ENCODE measurements at regions not wholly inside any gene's neighbourhood (a gene's known extent, or its start where the extent isn't known, plus 50 kb on each side); places are given as distances from the start of the nearest gene placed in this dataset.

DNA sequence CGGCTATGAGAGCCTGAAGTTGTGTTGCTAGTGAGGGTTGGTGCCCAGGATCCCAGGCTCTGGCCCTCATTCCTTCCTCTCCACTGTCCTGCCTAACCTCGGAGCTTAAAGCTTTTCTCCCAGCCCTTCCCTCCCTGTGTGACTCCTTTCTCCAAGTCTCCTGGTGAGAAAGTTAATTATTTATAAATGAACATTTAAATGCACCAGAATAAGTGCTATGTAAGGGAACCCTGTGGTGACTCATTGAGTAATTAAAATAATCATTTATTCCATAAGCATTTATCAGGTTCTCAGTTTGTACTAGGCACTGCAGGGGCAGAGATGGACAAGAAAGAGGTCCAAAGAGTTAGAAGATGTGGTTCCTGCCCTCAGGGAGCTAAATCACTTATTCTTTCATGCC lies 89.1 kb upstream of the ISX start:
- no peak overlapping the region for H3K9ac ChIP-seq (ENCODE audit: insufficient read depth, low read depth, low read length)
- peaks cover 2 to 11% of the 10 kb centered on the region in 2 experiments; a peak in 1 of 5 replicates for H3K27me3 ChIP-seq (ENCODE audit: control insufficient read depth in 1 of 2, insufficient read depth in 2 of 2, low read length in 2 of 2)
- H3K36me3 ChIP-seq (replicated peaks in 1 of 2; ENCODE audit: control insufficient read depth in 1 of 2, insufficient read depth in 2 of 2, low read length in 2 of 2), result no peaks in the 10 kb centered on the region
- in situ Hi-C loops (cut with HindIII; ENCODE audit: extremely low pct_ligation_motif_present, low pct_unique_long_range_greater_than_20kb) (loop anchor here (25.0 kb wide), 1 partner anchor 565 kb away; no protein-coding TSS in a partner anchor), intact Hi-C loops (cut with micrococcal nuclease; ENCODE audit: unreplicated experiment) (no loop called here)
- WGBS (ENCODE audit: low lambda C conversion rate), result 6% methylated on average over 2 of the region's 2 CpGs
- H3K79me2 ChIP-seq (ENCODE audit: insufficient read depth, low read length), result no peaks in the 10 kb centered on the region
- H3K4me2 ChIP-seq (ENCODE audit: low read depth, low read length), result no peak overlapping the region
- no peak overlapping the region for H3K27ac ChIP-seq (ENCODE audit: extremely low read length, insufficient read depth, low read length)
- BruUV-seq (replicated peaks), result no TSS peak
- DNase-seq (ENCODE audit: low spot score), result no peak
- ChIA-PET POLR2A (no interaction called here), CTCF (ENCODE audit: low intra/inter-chr PET ratio, low total read pairs) (no interaction called here)
- no peak overlapping the region for H2AFZ ChIP-seq (ENCODE audit: low read length)
- no peak for FAIRE-seq
- H3K4me1 ChIP-seq (ENCODE audit: insufficient read depth, low read length), result no peaks in the 10 kb centered on the region
- no peak for ATAC-seq
- no peaks in the 10 kb centered on the region for H4K20me1 ChIP-seq (ENCODE audit: insufficient read depth, low read length)
- H3K9me3 ChIP-seq (ENCODE audit: low read length), result no peaks in the 10 kb centered on the region
- no peak overlapping the region for H3K4me3 ChIP-seq (replicated peaks in 1 of 3; ENCODE audit: insufficient read depth in 1 of 3, low read depth in 2 of 3, low read length in 3 of 3)
- TF ChIP-seq, protein P1, sequence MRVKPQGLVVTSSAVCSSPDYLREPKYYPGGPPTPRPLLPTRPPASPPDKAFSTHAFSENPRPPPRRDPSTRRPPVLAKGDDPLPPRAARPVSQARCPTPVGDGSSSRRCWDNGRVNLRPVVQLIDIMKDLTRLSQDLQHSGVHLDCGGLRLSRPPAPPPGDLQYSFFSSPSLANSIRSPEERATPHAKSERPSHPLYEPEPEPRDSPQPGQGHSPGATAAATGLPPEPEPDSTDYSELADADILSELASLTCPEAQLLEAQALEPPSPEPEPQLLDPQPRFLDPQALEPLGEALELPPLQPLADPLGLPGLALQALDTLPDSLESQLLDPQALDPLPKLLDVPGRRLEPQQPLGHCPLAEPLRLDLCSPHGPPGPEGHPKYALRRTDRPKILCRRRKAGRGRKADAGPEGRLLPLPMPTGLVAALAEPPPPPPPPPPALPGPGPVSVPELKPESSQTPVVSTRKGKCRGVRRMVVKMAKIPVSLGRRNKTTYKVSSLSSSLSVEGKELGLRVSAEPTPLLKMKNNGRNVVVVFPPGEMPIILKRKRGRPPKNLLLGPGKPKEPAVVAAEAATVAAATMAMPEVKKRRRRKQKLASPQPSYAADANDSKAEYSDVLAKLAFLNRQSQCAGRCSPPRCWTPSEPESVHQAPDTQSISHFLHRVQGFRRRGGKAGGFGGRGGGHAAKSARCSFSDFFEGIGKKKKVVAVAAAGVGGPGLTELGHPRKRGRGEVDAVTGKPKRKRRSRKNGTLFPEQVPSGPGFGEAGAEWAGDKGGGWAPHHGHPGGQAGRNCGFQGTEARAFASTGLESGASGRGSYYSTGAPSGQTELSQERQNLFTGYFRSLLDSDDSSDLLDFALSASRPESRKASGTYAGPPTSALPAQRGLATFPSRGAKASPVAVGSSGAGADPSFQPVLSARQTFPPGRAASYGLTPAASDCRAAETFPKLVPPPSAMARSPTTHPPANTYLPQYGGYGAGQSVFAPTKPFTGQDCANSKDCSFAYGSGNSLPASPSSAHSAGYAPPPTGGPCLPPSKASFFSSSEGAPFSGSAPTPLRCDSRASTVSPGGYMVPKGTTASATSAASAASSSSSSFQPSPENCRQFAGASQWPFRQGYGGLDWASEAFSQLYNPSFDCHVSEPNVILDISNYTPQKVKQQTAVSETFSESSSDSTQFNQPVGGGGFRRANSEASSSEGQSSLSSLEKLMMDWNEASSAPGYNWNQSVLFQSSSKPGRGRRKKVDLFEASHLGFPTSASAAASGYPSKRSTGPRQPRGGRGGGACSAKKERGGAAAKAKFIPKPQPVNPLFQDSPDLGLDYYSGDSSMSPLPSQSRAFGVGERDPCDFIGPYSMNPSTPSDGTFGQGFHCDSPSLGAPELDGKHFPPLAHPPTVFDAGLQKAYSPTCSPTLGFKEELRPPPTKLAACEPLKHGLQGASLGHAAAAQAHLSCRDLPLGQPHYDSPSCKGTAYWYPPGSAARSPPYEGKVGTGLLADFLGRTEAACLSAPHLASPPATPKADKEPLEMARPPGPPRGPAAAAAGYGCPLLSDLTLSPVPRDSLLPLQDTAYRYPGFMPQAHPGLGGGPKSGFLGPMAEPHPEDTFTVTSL (CRISPR knock-in tag; IDR thresholded peaks at IDR 0.05; ENCODE audit: borderline replicate concordance), result no peak
- TF ChIP-seq SMYD3 (CRISPR knock-in tag; IDR thresholded peaks at IDR 0.05) (no peak), FOXK2 (IDR thresholded peaks at IDR 0.05) (no peak)

DNA sequence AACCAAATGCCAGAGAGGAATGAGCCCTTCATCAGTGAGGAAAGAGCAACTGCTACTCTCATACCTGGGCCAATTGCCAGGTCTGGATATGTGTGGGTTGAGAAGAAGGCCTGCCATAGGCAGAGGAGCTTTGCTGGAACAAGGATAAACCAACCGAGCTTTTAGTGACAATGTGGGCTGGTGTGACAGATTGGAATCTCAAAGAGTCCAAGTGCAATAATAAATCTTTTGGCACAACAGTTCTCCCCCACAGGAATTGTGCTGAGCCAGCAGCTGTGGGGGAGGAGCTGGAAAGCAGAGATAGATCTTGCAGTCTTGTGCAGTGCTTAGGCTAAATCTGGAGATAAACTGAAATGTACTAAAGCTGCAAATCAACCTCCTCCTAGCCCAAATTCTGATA lies 79.4 kb upstream of the ISX start:
- Histone ChIP-seq H2AFZ (ENCODE audit: low read length) (no peak overlapping the region), H3K4me3 (replicated peaks in 1 of 3; ENCODE audit: insufficient read depth in 1 of 3, low read depth in 2 of 3, low read length in 3 of 3) (no peak overlapping the region), H3K9ac (ENCODE audit: insufficient read depth, low read depth, low read length) (no peak overlapping the region), H3K27ac (ENCODE audit: extremely low read length, insufficient read depth, low read length) (no peak overlapping the region), H3K4me2 (ENCODE audit: low read depth, low read length) (no peak overlapping the region), H3K27me3 (ENCODE audit: control insufficient read depth in 1 of 2, insufficient read depth in 2 of 2, low read length in 2 of 2) (peaks cover 0 to 14% of the 10 kb centered on the region in 2 experiments; a peak in 2 of 5 replicates), H3K79me2 (ENCODE audit: insufficient read depth, low read length) (no peaks in the 10 kb centered on the region), H3K4me1 (ENCODE audit: insufficient read depth, low read length) (no peaks in the 10 kb centered on the region), H4K20me1 (ENCODE audit: insufficient read depth, low read length) (no peaks in the 10 kb centered on the region), H3K36me3 (replicated peaks in 1 of 2; ENCODE audit: control insufficient read depth in 1 of 2, insufficient read depth in 2 of 2, low read length in 2 of 2) (no peaks in the 10 kb centered on the region), H3K9me3 (ENCODE audit: low read length) (peaks cover 4% of the 10 kb centered on the region; the same call in 1 of the 2 replicates)
- intact Hi-C loops (cut with micrococcal nuclease; ENCODE audit: unreplicated experiment), result no loop called here
- POLR2A ChIA-PET, result no interaction called here
- ATAC-seq (no peak), FAIRE-seq (no peak), DNase-seq (ENCODE audit: low spot score) (no peak)
- TF ChIP-seq ZNF547 (CRISPR knock-in tag; IDR thresholded peaks at IDR 0.05) (no peak), MAFK (conservative IDR thresholded peaks at IDR 0.05 in 1 of 2, IDR thresholded peaks at IDR 0.05 in 1 of 2; ENCODE audit: low read length in 2 of 2) (peak; percentile 21 to 58; a peak in 2 of 4 replicates), ZNF24 (IDR thresholded peaks at IDR 0.05) (no peak), KDM5B (CRISPR knock-in tag; IDR thresholded peaks at IDR 0.05; ENCODE audit: borderline replicate concordance) (no peak), MAFF (IDR thresholded peaks at IDR 0.05; ENCODE audit: low read depth, low read length) (peak; percentile 39; the same call in 1 of the 2 replicates)
- in situ Hi-C loops (cut with HindIII; ENCODE audit: extremely low pct_ligation_motif_present, low pct_unique_long_range_greater_than_20kb), result loop anchor here (25.0 kb wide), 1 partner anchor 574 kb away; no protein-coding TSS in a partner anchor
- CTCF ChIA-PET (ENCODE audit: low intra/inter-chr PET ratio, low total read pairs), result no interaction called here
- BruUV-seq (replicated peaks), result no TSS peak
- 0% methylated on average over 1 of the region's 1 CpG for WGBS (ENCODE audit: low lambda C conversion rate)

All from HepG2 (cell line).